ENCODE measurements at regions not wholly inside any gene's neighbourhood (a gene's known extent, or its start where the extent isn't known, plus 50 kb on each side); places are given as distances from the start of the nearest gene placed in this dataset.

GRCh38 chr14:106287506-106287905 is 761.1 kb downstream of the TMEM121 start (continued):
- no peak for TF ChIP-seq ZNF462 (CRISPR knock-in tag; IDR thresholded peaks at IDR 0.05)
- TF ChIP-seq REST (IDR thresholded peaks at IDR 0.05; ENCODE audit: unreplicated experiment), result no peak
- TF ChIP-seq ZNF331 (CRISPR knock-in tag; IDR thresholded peaks at IDR 0.05; ENCODE audit: low read depth), result no peak
- TF ChIP-seq NANOG (IDR thresholded peaks at IDR 0.05; ENCODE audit: borderline replicate concordance), result no peak
- no peak for TF ChIP-seq POLR2AphosphoS5 (IDR thresholded peaks at IDR 0.05; ENCODE audit: low read depth)
- no peak for TF ChIP-seq CTCF (conservative IDR thresholded peaks at IDR 0.05; ENCODE audit: low read depth in 2 of 2)
- TF ChIP-seq ZNF114 (CRISPR knock-in tag; IDR thresholded peaks at IDR 0.05), result no peak
